Bronchial epithelial cell (primary cell): ENCODE measurements at regions not wholly inside any gene's neighbourhood (a gene's known extent, or its start where the extent isn't known, plus 50 kb on each side); places are given as distances from the start of the nearest gene placed in this dataset.
"Not testable (repeated sequence)": the region's sequence is repeated elsewhere in the genome, so short reads cannot be mapped to it uniquely, and the experiment has no call there.

ENCODE experiments used
- DNase-seq: peaks from one replicate; pipeline ENCODE4 v3.0.0-alpha.2; 2010; ENCODE audit warnings: low read depth
- FAIRE-seq: peaks from 2 replicates; lab custom pipeline; 2011; peaks lifted over from hg19 to GRCh38; lab: Jason Lieb, UNC
- H3K27me3 ChIP-seq: 2 replicates; pipeline ENCODE4 v1.5.1; 2011; ENCODE audit warnings: low read length; ENCODE audit not compliant: control insufficient read depth, insufficient read depth
- H3K36me3 ChIP-seq: 2 replicates; pipeline ENCODE4 v1.5.1; 2011; ENCODE audit warnings: low read length; ENCODE audit not compliant: control insufficient read depth, insufficient read depth
- H3K4me3 ChIP-seq: 2 replicates; pipeline ENCODE4 v1.5.1; 2011; ENCODE audit warnings: mild to moderate bottlenecking, low read depth, low read length, control low read depth
- CTCF ChIP-seq: IDR thresholded peaks from 2 replicates; pipeline ENCODE4 v1.5.1; 2011; ENCODE audit warnings: mild to moderate bottlenecking, moderate library complexity, low read length, control low read depth, inconsistent platforms; ENCODE audit not compliant: insufficient read depth, severe bottlenecking

- peak; percentile 50 for DNase-seq
- TF ChIP-seq CTCF = peak; percentile 39
Measured at GRCh38 chr12:40446385-40446784, 221.6 kb downstream of the LRRK2 start.

GRCh38 chr12:40448523-40448922, 223.7 kb downstream of the LRRK2 start:
- not testable (repeated sequence) for DNase-seq, H3K27me3 ChIP-seq, H3K4me3 ChIP-seq, FAIRE-seq, H3K36me3 ChIP-seq

More at GRCh38 chr12:40446385-40446784, 221.6 kb downstream of the LRRK2 start:
- no peak for FAIRE-seq
- no peaks in the 10 kb centered on the region for H3K27me3 ChIP-seq
- no peaks in the 10 kb centered on the region for H3K36me3 ChIP-seq
- H3K4me3 ChIP-seq = no peak overlapping the region

DNA sequence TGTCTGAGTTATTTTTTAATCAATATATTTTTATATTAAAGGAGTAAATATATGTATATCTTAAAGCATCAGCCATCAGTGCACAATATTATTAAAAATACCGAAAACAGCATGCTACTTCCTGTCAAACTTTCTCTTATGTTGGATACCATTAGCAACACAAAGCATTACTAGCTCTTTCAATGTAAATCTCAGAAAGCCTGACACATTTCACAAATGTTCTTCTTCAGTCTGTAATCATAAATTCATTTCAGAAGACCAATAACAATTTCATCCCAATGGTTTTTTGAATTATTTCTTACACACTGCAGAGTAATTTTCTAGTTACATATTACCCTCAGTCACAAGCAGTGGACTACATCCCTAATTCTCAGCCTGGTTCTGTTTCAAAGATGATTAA, 226.9 kb downstream of the LRRK2 start:
- no peaks in the 10 kb centered on the region for H3K36me3 ChIP-seq
- FAIRE-seq = no peak
- no peak for DNase-seq
- H3K4me3 ChIP-seq = no peak overlapping the region
- TF ChIP-seq CTCF = no peak
- no peaks in the 10 kb centered on the region for H3K27me3 ChIP-seq

DNA sequence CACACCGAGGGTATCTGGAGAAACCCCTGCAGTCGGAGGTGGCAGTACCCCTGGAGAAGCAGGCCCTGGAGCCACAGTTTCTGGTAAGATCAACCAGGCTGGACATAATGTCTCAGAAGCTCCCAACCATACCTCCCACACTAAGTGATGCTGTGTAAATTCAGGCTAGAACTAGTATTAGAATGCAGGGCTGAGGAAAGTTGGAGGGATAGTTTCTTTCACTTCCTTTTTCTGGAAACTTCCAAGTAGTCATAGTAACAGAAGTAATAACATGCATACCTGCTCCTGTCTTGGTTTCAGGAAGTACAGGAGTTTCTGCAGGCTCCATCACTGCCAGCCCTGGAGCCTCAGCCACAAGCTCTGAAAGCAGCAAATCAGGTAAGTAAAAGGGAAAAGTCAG, 228.1 kb upstream of the CNTN1 start:
- Histone ChIP-seq H3K36me3 (no peaks in the 10 kb centered on the region), H3K4me3 (no peak overlapping the region), H3K27me3 (no peaks in the 10 kb centered on the region)
- no peak for TF ChIP-seq CTCF
- no peak for DNase-seq
- no peak for FAIRE-seq

- FAIRE-seq (no peak), DNase-seq (no peak)
- no peak for TF ChIP-seq CTCF
- H3K27me3 ChIP-seq = no peaks in the 10 kb centered on the region
- H3K36me3 ChIP-seq = no peaks in the 10 kb centered on the region
- no peak overlapping the region for H3K4me3 ChIP-seq
Measured at GRCh38 chr12:40469736-40470135, 222.5 kb upstream of the CNTN1 start.

GRCh38 chr12:40473962-40474361, 218.3 kb upstream of the CNTN1 start:
- Histone ChIP-seq H3K27me3 (no peaks in the 10 kb centered on the region), H3K4me3 (no peak overlapping the region), H3K36me3 (no peaks in the 10 kb centered on the region)
- DNase-seq (no peak), FAIRE-seq (no peak)
- no peak for TF ChIP-seq CTCF
